ENCODE measurements at regions not wholly inside any gene's neighbourhood (a gene's known extent, or its start where the extent isn't known, plus 50 kb on each side); places are given as distances from the start of the nearest gene placed in this dataset.

DNA sequence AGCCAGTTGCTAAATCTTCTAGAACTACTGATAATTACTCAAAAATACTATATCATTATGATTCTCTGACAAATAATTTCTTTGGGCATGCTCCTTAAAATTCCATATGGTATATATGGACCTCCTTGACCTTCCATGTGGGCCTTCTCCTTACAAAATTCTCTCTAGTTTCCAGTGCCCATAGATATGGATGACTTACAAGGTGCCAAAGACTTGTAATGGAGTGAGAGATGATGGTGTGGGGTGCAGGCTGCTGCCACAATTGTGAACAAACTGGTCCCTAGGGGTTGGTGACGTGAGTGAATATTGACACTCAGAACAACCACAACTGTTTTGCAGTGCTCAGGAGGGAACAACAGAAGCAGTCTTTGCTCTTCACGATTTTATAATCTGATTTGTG, 378.9 kb downstream of the SNAPC1 start:
- DNase-seq (ENCODE audit: low read depth) = no peak

GRCh38 chr14:62143245-62143644, 381.0 kb downstream of the SNAPC1 start:
- peak; percentile 42 for DNase-seq (ENCODE audit: low read depth)

DNA sequence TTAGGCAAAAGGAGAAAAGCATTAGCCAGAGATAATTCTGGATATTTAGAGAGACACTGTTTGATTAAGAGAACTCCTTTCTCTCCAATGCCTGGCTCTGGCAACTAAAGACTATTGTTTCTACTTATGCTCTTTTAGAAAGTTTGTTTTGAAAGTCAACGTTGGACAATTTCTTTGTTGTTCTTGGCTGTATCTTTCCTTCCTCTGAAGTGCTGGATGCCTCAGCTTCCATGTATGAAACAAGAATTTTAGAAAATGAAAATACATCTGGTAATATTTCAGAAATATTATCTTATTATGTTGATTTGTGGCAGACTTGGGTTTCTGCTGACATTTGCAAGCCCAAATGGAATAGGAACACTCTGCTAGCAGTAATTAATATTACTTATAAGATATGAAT, 382.6 kb downstream of the SNAPC1 start:
- no peak for DNase-seq (ENCODE audit: low read depth)

DNA sequence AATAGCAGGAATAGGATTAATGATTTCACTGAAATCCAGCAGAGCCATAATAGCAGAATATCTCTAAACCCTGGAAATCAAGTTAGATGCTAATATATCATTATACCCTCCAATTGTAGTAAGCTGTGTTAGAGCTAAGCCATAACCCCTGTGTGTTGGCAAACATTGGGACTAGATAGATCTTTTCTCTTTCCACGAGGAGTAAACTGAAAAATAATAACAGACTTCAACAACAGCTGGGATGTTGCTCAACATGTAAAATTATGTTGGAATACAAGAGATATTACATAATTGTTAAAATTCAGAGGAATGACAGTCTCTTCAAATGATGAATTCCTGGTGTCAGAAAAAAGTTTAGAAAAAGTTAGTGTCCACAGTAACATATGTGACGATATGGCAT, 383.8 kb downstream of the SNAPC1 start:
- DNase-seq (ENCODE audit: low read depth) = no peak

DNA sequence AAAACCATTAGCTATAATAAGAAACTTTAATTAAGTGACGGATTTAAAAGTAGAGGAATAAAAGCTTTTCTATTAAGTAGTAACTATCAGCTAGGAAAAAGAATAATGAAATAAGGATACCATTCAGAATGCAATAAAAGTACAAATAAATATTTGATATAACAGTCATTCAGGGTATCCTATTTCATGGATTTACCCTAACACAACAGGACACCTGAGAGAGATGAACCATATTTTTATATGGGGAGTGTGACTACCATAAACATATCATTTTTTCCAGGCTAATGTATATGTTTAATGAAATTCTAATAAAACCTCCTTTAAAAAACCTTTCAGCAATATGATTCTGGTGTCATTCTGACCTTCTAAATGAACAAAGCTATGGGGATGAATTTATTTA, 393.8 kb downstream of the SNAPC1 start:
- no peak for DNase-seq (ENCODE audit: low read depth)

GRCh38 chr14:62158779-62159178, 396.6 kb downstream of the SNAPC1 start:
- DNase-seq (ENCODE audit: low read depth) = no peak

GRCh38 chr14:62159314-62159713, 397.1 kb downstream of the SNAPC1 start:
- no peak for DNase-seq (ENCODE audit: low read depth)

DNA sequence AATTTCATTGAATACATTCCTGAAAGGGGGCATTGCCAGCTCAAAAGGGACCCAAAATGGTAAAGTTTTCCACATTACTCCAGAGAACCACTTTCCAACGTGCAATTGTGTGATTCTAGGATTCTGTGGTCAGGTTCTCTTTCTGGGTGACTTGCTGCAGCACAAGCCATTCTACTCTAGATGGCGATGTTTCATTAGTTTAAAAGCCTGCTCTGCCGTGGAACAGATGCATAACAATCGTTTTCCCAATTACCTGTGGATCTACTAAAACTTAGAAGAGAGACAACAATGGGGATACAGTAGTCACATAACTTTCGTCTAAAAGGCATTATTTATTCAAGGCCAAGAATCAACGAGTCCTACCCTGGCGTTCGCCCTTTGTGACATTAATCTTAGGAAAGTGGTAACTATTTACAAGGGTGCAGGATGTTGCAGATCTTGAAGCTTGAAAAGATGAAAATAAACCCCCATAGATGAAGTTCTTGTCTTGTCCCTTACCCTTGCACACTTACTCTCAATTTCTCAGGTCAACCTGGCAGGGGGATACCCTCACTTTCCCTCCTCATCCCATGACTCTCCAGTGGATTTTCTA, 400.9 kb downstream of the SNAPC1 start:
- peak; percentile 55 for DNase-seq (ENCODE audit: low read depth)

GRCh38 chr14:62168564-62169155, 406.4 kb downstream of the SNAPC1 start:
- DNase-seq (ENCODE audit: low read depth) = peak; percentile 18

- peak; percentile 79 for DNase-seq (ENCODE audit: low read depth)
These were observed 417.3 kb downstream of the SNAPC1 start for GRCh38 chr14:62179367-62180018.

- DNase-seq (ENCODE audit: low read depth) = no peak
These were observed 419.4 kb downstream of the SNAPC1 start for GRCh38 chr14:62181591-62181990.

GRCh38 chr14:62185078-62185477, 422.9 kb downstream of the SNAPC1 start:
- DNase-seq (ENCODE audit: low read depth) = no peak

- no peak for DNase-seq (ENCODE audit: low read depth)
These were observed 425.0 kb downstream of the SNAPC1 start for GRCh38 chr14:62187265-62187664.

DNA sequence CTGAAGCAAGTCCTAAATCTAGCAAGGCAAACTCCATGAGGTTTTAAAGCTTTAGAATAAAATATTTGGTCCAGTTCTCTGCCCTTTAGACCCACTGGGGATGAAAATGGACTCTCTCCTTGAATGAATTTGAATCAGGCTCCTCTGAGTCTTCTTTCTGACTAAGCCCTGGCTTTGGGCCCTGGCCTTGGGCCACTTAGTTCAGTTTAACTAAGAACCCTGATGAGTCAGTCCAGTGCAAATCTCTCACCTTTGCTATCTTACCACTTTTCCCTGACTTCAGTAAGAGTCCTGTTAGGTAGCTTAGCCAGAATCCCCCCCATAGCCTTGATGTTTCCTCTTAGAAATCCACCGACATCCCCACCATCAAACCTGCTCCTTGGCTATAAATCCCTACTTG, 427.5 kb downstream of the SNAPC1 start:
- peak; percentile 64 for DNase-seq (ENCODE audit: low read depth)

DNA sequence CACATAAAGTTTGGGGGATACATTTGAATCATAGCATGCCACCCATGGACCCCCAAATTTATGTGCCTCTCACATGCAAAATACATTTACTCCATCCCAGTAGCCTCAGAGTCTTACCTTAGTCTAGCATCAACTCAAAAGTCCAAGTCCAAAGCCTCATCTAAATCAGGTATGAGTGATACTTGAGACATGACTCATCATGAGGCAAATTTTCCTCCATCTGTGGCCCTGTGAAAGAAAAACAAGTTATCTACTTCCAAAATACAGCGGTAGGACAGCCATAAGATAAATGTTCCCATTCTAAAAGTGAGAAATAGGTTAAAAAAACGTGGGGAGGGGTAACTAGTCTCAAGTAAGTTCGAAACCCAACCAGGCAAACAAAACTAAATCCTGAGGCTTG, 444.2 kb downstream of the SNAPC1 start:
- DNase-seq (ENCODE audit: low read depth) = peak; percentile 66

DNA sequence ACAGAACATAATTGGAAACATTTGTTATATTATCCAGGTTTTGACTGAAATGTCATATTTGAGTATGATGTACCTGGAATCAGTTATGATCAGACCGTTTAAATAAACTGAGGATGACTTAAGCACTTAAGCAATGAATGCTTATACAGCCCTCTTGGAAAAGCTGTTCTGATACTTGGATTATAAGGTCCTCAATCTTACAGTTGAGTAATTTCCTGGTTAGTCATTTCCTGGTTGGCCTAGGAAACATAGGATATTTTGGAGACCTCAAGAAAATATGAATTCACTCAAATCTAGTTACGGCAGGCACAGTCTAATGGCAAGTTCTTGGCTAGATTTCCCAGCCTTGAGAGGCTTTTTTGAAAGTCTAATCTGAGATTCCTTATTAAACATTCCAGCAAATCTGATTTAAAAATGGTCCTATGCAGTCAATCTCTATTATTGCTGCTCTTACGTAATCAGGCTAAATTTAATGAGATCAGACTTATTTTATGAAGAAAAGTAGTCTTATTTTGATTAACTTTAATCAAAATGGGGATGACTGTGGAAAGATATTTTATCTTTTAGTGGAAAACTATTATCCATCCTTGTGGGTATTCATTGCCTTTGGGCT, 447.2 kb downstream of the SNAPC1 start:
- peak; percentile 90 for DNase-seq (ENCODE audit: low read depth)

DNA sequence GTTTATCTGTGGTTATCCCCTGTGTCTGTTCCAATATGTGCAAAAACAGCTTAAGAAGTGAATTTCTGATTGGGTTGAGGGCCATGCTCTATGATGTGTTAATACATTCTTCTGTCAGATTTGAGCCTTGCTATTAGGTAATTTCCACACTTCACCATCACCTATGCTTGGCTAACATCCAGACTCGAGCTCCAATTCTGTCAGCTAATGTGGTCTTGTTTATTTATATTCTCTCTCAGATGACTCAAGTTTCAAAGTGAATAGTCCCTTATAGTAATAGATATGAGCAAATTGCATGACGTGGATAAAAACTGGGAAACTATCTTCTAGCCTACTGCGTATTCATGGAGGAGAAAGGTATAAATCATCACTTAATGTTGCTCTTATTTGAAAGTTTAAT, 451.3 kb downstream of the SNAPC1 start:
- DNase-seq (ENCODE audit: low read depth) = peak; percentile 46

GRCh38 chr14:62216121-62216520, 453.9 kb downstream of the SNAPC1 start:
- DNase-seq (ENCODE audit: low read depth) = no peak

DNA sequence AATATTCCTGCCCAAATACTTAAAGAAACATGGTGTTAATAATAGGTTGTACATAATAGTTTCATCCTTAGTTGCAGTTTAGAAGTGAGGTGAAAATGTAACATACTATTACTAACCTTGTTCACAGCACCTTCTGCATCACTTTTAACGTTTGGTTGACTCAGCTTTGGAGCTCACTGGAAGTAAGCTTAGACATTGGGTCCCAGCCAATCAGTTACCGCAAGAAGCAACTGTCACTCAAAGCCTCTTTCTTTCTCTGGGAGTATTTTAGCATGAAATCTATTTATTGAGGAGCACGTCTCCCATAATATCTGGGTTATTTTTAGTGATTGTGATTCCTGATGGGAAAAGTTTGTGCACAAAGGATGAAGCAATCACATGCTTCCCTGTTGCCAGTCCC, 472.6 kb downstream of the SNAPC1 start:
- peak; percentile 18 for DNase-seq (ENCODE audit: low read depth)

GRCh38 chr14:62244221-62244620, 482.0 kb downstream of the SNAPC1 start:
- DNase-seq (ENCODE audit: low read depth) = no peak

GRCh38 chr14:62247266-62247665, 485.0 kb downstream of the SNAPC1 start:
- no peak for DNase-seq (ENCODE audit: low read depth)

DNA sequence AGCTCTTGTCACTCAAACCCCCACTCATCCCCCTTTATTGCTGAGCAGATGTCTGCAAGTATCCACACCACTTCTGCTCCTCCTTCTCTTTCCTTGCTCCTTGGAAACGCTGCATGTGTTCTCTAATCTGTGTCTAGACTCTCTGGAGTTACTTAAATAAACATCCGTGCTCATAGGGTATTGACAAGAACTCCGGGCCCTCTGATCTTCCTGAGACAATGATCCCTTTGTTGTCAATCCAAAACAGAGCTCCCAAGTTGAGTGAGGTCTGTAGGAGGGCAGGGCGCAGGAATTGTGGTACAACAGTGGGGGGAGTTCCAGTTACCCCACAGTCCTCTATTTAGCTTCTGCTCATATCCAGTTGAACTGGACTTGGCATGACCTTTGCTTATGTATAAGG, 489.0 kb downstream of the SNAPC1 start:
- peak; percentile 41 for DNase-seq (ENCODE audit: low read depth)

GRCh38 chr14:62253171-62253570, 491.0 kb downstream of the SNAPC1 start:
- DNase-seq (ENCODE audit: low read depth) = no peak
